ENCODE measurements at regions not wholly inside any gene's neighbourhood (a gene's known extent, or its start where the extent isn't known, plus 50 kb on each side); places are given as distances from the start of the nearest gene placed in this dataset.
"Not testable (repeated sequence)": the region's sequence is repeated elsewhere in the genome, so short reads cannot be mapped to it uniquely, and the experiment has no call there.

- DNase-seq = no peak
Measured at GRCh38 chr14:48690349-48690748, 895.8 kb downstream of the RPS29 start.

- no peak for DNase-seq
Measured at GRCh38 chr14:48686650-48687049, 899.5 kb downstream of the RPS29 start.

- no peak for DNase-seq
Measured at GRCh38 chr14:48672506-48672905, 913.7 kb downstream of the RPS29 start.

- no peak for DNase-seq
Measured at GRCh38 chr14:48670939-48671338, 915.2 kb downstream of the RPS29 start.

GRCh38 chr14:48665077-48665784 lies 920.9 kb downstream of the RPS29 start:
- DNase-seq = no peak

GRCh38 chr14:48643241-48643640 lies 942.9 kb downstream of the RPS29 start:
- DNase-seq = no peak

GRCh38 chr14:48628870-48629269 lies 953.5 kb upstream of the MDGA2 start:
- DNase-seq = no peak

GRCh38 chr14:48622980-48623379 lies 947.6 kb upstream of the MDGA2 start:
- no peak for DNase-seq

- DNase-seq = no peak
Measured at GRCh38 chr14:48618057-48618456, 942.7 kb upstream of the MDGA2 start.

- no peak for DNase-seq
Measured at GRCh38 chr14:48616931-48617330, 941.5 kb upstream of the MDGA2 start.

- DNase-seq = no peak
Measured at GRCh38 chr14:48615618-48616017, 940.2 kb upstream of the MDGA2 start.

- DNase-seq = no peak
Measured at GRCh38 chr14:48614003-48614402, 938.6 kb upstream of the MDGA2 start.

- DNase-seq = not testable (repeated sequence)
Measured at GRCh38 chr14:48606960-48607359, 931.6 kb upstream of the MDGA2 start.

- DNase-seq = no peak
Measured at GRCh38 chr14:48598458-48598857, 923.1 kb upstream of the MDGA2 start.

GRCh38 chr14:48586099-48586498 lies 910.7 kb upstream of the MDGA2 start:
- no peak for DNase-seq

- no peak for DNase-seq
Measured at GRCh38 chr14:48584031-48584430, 908.6 kb upstream of the MDGA2 start.

GRCh38 chr14:48582938-48583337 lies 907.5 kb upstream of the MDGA2 start:
- no peak for DNase-seq

GRCh38 chr14:48580692-48581091 lies 905.3 kb upstream of the MDGA2 start:
- no peak for DNase-seq

GRCh38 chr14:48575772-48576171 lies 900.4 kb upstream of the MDGA2 start:
- no peak for DNase-seq

- no peak for DNase-seq
Measured at GRCh38 chr14:48568688-48569087, 893.3 kb upstream of the MDGA2 start.

- no peak for DNase-seq
Measured at GRCh38 chr14:48568252-48568651, 892.8 kb upstream of the MDGA2 start.

- DNase-seq = no peak
Measured at GRCh38 chr14:48563489-48563888, 888.1 kb upstream of the MDGA2 start.

- DNase-seq = not testable (repeated sequence)
Measured at GRCh38 chr14:48561438-48561837, 886.0 kb upstream of the MDGA2 start.

- no peak for DNase-seq
Measured at GRCh38 chr14:48560421-48560820, 885.0 kb upstream of the MDGA2 start.

- no peak for DNase-seq
Measured at GRCh38 chr14:48553443-48553842, 878.0 kb upstream of the MDGA2 start.

Data from NCI-H2171 treated with DMSO at 0.1 percent for 48 hours (cell line).